IPS DF 4.7 (cell line): ENCODE measurements at regions not wholly inside any gene's neighbourhood (a gene's known extent, or its start where the extent isn't known, plus 50 kb on each side); places are given as distances from the start of the nearest gene placed in this dataset.

Experiments
- DNase-seq: peaks from one replicate; pipeline ENCODE4 v3.0.0-alpha.2; 2013; ENCODE audit warnings: low spot score; ENCODE audit errors: extremely low read depth

DNA sequence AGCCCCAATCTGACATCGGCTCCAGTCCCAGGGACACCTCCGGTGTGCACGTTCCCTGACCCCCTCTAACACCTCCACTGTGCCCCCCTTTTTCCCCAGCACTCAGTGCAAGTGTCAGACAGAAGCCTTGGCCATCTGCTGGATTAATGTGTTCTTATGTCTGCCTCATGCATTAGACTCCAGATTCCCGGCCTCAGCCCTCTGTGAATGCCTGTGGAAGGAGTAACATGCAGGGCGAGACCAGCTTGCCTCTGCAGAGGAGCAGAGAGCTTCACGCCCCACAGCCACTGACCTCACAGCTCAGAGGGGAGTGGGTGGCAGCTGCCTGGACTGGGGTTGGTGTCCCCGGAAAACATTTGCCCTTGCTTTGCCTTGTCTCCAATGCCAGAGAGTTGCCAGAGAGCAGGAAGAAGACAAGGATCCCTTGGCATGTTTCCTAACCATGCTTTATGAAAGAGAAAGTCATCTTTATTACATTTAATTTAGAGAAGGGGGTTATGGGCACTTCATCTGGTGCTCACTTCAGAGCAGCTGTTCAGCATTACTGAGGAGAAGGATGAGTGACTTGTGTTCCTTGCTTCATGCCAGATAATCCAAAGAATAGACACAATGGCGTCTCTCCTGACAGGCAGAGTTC lies 91.6 kb upstream of the CXCL12 start:
- DNase-seq = no peak

DNA sequence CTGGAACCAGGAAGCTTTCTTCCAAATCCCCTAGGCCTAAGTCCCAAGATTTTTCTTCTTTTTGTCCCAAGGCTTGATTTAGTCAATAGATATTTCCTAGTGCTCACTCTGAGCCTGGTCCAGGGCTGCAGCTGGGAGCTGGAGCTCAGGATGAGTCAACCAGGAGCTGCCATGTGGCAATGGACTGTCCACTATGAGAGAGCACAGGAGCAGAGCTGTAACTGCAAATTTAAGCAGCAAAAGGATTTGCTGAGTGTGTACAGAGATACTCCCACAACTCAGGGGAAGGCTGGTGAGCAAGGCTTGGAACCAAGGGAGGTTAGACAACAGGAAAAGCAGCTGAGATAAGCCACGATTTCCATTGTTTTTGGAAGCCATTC lies 92.1 kb upstream of the CXCL12 start:
- DNase-seq = no peak

DNA sequence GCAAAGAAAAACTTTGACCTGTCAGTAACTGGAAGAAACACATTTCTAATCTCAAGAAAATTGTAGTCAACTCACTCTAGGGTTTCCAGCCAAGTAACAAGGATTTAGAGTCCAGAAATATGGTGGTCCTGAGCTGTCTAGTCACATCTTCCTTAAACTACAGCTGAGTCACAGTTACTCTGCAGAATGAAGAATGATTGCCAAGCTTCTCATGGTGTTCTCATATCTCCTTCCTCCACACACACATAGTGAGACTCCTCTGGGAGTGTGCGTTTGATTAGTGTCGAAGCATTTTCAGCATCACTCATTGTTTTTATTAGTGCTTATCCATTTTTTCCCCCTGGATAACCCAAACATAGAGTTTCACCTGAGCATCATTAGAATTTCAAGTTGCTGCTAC lies 93.1 kb upstream of the CXCL12 start:
- DNase-seq = no peak

DNA sequence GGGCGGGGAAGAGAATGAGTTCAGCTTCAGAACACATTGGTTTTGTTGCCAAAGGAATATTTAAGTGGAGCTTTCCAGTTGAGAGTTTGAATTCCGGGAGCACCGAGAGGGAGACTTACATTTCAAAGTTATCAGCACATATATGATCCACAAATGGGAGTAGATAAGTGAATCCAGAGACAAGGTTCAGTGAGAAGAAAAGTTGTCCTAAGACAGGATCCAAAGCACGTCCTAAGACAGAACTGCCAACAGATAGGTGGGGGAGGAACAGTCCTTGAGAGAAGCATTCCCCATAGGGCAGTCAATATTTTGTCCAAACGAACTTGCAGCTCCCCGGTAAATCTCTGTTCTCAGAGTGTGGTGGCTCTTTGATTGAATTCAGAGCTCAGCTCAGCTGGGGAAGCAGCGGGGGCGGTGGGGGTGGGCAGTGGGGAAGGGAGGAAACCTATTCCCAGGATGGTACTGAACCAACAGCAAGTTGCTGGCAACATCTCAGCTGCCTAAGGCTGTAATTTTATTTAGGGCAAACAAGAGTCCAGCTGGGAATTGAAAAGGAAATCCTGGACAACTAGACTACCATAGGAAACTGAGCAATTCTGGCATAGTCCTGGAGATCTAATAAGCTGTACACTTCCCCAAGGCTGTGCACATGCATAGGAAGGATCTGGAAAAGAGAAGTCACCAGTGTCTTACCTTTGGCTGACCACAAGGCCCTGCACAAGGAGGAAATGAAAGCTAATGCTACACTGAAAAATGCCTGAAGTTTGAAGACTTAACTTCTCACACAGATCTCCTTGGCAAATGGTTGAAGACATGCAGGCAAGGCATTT lies 94.2 kb upstream of the CXCL12 start:
- DNase-seq = no peak

DNA sequence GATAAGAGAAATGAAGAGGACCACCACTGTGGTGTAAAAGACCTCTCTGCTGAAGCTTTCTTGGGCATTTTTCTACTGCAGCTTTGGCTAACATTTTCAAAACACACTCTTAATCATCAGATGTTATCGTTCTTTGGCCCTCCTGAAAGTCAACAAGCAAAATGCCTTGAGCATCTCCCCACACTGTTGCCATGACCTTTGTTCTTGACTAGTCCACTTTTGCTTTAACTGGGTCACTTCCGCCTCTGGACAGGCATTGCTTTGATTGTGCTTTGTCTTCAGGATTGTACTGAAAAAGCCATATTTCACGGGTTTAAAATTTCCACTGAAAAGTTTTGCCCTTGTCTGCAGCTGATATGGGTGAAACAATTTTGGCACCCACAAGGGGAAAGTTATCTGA lies 107.8 kb upstream of the CXCL12 start:
- DNase-seq = no peak

DNA sequence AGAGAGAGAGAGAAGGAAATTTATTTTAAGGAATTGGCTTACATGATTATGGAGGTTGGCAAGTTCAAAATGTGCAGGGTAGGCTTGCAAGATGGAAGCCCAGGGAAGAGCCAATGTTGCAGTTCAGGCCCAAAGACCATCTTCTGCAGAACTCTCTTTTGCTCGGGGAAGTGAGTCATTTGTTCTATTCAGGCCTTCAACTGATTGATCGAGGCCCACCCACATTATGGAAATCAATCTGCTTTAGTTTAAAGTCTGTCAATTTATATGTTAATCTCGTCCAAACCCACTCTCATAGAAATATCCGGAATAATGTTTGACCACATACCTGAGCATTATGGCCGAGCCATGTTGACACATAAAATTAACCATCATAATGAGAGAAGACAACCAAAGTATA lies 113.3 kb upstream of the CXCL12 start:
- no peak for DNase-seq

DNA sequence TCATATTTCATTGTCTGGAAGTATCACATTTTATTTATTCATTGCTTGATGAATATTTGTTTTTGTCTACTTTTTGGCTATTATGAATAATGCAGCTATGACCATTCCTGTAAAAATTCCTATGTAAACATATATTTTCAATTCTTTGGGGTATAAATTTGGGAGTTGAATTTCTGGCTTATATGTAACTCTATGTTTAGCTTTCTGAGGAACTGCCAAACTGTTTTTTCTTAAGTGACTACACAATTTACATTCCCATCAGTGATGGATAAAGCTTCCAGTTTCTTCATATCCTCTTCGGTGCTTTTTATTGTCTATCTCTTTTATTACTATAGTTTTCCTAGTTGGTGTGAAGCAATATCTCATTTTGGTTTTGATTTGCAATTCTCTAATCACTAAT lies 115.6 kb upstream of the CXCL12 start:
- DNase-seq = no peak

DNA sequence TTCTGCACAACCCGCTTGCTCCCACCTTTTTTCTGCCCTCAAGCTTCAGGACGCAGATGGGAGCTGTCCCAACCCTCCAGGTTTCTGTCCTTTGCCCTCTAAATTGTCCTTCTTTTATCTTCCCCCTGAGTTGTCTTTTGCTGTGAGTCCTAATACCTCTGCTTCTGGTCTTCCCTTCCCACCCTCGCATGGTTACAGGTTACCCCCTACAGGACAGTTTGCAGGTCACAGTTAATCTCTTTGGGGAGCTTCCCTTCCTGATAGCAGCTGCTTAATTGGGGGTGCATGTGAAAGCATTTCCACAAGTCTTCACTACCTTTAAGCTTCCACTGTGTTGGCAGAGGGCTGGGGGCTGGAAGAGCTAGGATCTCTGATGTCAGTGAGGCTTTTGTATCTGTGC lies 121.5 kb upstream of the CXCL12 start:
- no peak for DNase-seq

DNA sequence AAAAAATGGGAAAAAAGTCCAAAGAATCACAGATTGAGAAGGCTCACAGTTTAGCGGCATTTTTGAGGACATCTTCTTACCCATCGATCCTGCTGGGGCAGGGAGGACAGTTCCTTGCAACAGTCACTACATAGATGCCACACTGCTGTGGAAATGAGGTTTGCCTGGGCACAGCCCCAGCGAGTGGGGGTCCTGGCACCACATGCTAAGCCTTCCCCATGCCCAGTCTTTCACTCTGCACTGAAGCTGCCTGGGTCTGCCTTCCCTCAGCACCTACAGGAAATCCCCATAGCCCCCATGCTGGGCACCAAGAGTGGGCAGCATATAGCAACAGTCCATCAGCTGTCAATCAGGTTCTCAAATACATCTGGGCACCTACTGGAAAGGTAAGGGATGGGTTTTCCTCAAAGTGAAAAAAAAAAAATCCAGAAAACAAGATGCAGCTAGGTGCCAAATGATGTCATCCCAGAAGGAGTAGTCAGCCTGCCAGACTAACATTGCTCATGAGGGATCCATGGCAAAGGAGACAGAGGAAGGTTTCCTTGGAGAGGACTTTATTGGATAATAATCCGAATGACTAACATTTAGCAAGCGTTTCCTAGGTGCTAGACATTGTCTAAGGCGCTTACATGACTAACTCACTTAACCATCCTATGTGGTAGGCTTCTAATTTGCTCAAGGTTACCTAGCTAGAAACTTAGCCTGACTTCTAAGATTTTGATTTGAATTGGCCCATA lies 125.7 kb upstream of the CXCL12 start:
- DNase-seq = no peak

DNA sequence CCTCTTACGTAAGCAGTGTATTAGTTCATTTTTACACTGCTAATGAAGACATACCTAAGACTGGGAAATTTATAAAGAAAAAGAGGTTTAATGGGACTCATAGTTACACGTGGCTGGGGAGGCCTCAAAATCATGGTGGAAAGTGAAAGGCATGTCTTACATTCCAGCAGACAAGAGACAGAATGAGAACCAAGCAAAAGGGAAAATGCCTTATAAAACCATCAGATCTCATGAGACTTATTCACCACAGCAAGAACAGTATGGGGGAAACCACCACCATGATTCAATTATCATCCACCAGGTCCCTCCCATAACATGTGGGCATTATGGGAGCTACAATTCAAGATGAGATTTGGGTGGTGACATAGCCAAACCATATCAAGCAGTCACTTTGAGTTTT lies 126.3 kb upstream of the CXCL12 start:
- no peak for DNase-seq

DNA sequence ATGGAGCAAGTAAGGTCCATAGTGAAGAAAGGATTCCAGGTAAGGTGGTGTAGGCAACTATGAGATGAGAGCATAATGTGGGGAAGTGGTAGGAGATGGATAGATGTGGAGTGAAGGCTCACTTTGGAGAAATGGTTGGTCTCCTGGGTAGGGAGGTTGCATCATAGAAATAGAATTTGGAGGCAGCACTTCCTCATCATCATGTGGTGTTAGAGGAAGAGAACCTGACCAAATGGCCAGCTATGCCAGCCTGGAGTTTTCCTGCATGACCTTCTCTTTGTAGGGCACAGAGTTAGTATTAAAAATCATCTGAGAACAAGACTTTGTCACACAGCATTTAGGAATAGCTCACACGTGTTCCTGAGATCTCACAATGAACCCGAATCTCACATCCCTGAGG lies 126.7 kb upstream of the CXCL12 start:
- no peak for DNase-seq

DNA sequence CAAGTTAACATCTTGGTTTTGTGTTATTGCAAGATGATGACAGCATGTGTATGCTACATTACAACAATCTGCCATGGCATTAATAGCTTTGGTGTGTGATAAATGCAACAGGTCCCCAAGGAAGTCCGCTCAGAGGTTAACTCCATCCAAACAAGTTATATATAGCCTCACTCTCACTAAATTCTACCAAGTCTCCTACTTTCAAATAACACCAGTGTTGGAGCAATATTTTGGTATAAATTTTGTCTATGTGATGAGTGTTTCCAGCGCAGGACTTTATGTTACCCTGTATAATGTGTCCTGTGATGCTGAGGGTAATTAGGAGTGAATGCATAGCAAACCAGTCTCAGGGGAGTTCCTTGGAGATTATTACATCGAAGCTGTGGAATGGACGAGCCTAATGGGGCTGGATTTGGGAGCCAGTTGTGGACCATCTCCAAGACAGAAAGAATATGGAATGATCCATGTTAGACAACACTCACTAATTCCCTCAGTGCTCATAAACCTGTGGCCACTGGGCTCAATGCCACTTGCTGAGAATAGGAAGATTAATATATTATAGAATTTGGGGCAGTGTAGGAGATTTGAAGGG lies 127.6 kb upstream of the CXCL12 start:
- no peak for DNase-seq

DNA sequence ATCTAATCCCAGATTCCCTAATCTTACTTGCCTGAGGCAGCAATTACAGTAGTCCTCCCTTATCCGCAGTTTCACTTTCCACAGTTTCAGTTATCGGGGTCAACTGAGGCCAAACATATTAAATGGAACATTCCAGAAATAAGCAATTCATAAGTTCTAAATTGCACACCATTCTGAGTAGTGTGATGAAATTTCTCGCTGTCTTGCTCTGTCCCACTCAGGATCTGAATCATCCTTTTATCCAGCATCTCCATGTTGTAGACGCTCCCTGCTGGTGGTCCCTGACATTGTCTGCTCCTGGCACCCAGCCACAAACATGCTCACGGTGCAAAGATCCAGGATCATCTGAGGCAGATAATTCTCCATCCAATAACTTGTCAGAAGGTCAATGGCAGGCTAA lies 128.7 kb upstream of the CXCL12 start:
- no peak for DNase-seq

DNA sequence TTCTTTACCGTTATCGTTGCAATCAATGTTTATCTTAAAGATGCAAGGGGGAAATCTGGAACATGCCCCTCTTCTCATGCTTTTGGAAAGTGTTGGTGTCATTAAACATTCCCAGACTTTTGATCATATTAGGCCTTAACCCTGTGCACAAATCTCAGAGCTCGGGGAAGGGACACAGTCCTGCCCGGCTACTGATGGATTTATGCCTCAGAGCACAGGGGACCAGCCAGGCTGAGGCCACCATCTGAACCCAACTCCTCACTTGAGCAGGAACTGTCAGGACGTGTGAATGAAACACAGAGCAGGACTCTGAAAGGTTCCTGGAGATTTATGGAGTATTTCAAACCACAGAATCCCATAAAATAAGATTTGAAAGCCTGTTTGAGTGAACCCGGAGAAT lies 132.0 kb upstream of the CXCL12 start:
- no peak for DNase-seq

DNA sequence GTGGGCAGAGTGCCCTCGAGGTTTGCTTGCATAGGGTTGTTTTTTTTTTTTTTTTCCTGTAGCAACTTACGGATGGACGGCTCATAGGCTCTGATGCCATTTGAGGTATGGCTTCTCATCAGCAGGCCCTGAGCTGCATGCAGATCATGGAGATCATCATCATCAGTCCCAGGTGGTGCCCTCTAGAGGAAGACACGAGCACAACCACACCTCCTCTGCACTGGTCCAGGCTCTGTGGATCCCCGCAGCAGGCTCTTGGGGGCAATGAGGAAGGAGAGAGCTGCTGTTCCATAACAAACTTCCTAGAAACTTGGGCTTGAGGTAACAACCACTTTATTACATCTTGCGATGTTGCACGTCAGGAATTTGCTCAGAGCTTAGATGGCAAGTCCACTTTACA lies 132.7 kb upstream of the CXCL12 start:
- DNase-seq = peak; percentile 44

DNA sequence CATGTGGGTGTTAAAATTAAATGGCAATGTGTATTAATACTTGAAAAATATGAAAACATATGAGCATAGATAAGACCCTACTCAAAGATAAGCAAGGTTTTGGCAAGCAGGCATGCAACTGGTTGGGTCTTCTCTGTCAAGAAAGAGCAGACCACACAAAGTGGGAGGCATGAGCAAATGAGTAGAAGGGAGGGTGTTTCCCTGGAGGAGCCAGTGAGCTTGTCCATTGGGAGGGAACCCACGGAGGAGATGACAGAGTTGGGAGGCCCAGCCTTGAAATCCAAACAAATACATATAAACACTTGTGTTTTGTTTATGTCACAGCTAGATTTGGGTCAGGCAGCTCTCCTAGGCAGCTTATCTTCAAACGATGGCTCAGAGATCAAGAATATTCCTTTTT lies 134.5 kb upstream of the CXCL12 start:
- DNase-seq = no peak

DNA sequence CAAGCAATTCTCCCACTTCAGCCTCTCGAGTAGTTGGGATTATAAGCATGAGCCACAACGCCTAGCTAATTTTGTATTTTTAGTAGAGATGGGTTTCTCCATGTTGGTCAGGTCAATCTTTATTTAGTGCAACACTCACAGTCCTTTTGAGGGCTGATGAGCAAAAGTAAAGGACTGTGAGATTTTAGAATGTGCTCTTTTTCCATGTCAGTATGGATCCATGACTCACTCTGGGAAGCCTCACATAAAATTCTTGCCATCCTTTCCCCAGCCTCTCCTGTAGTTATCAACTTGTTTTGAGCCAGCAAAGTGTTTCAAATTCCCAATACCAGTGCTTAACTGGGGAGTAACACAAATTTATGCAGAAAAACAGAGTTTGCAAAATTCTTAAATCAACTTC lies 135.8 kb upstream of the CXCL12 start:
- no peak for DNase-seq

DNA sequence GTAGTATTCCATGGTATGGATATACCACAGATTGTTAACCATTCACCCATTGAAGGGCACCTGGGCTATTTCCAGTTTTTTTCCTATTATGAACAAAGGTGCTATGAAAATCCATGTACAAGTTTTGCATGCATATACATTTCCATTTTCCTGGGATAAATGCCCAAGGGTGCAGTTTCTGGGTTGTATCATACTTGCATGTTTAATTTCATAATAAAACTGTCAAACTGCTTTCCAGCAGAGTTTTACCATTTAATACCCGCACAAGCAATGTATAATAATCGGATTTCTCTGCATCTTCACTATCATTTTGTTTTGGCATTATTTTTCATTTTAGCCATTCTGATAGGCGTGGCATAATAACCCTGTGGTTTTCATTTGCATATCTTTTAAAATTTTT lies 154.3 kb upstream of the CXCL12 start:
- no peak for DNase-seq

DNA sequence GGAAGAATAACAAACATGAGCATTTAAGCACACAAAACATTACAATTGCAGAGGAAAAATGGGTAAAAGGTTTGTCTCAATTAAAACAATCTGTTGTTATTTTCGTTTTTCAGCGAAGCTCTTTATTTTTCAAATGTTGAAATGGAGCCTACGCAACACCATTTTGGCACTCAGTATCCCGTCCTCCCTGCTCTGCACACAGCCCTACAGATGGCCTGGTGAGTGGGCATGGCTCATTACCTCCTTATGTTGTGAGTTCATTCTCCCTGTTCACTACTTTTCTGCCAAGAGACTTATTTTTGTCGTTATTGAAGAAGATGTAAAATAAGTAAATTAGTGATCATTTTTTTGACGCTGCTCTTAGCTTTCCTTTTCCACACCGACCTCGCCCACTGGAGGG lies 167.8 kb upstream of the CXCL12 start:
- no peak for DNase-seq

DNA sequence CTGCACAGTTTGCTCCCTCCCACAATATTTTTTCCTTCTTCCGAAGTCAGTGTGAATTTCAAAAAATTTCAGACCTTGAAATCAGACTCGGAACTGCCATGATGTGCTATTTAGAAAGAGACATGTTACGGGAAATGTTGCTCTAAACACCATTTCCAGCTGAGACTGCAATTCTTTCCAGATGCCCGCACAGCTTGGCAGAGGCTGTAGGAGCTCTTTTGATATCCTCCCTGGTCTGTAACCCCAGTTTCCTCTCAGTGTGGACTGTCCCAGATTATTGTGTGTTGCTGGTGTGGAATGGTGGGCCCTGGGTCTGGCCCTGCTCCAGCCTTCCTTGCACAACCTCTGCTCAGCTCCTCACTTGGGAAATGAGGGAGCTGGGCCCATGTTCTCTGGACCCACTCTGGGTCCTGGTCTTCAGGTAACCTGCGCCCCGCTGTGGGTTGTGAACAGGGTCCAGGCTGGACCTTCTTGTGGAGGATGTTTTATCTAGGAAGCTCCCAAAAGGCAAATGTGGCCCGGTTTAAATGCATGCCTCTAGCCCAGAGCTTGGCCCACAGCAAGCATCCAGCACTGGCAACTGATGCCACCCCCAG lies 172.8 kb upstream of the CXCL12 start:
- DNase-seq = no peak

DNA sequence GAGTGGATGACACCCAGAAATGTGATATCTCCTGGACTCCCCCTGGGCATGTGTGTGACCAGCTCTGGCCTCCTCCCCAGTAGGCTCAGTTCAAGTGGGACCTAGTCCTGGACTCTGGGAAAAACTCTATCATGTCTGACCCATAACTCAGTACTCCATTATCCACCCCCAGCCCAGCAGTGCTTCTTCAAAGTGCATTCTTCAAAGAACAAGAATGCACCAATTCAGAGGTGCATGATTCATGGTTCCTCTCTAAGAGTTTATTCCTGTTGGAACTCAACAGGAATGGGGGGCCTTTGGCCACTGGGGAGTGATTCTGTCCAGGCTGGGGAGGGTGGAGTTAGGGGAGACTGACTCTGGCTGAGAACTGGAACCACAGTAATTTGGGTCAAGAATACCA lies 173.6 kb upstream of the CXCL12 start:
- DNase-seq = no peak

DNA sequence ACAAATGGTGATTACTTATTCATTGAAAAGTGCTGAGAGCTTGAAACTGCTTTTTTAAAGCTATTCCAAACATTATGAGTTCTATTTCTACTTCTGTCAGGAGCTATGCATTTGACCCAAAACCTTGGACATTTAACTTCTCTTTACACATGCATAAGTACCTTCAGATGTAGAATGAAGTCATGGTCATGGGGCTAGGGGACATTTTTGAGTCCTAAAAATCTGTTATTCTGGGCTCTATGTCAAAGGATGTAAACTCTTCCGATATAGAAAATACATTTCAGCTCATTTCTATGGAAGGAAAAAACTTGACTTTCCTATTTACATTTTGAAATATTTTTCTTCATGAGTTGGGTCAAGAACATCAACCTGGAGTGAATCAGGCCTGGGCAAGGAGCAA lies 179.5 kb upstream of the CXCL12 start:
- no peak for DNase-seq
